GM23338 (cell line): ENCODE measurements at regions not wholly inside any gene's neighbourhood (a gene's known extent, or its start where the extent isn't known, plus 50 kb on each side); places are given as distances from the start of the nearest gene placed in this dataset.

ENCODE experiments used
- ATAC-seq: fragments of 200-7000 bp; cut with Tn5 transposase; 3 replicates; pipeline ENCODE4 v1.9.1; 2020
- DNase-seq: peaks from one replicate; pipeline ENCODE4 v3.0.0-alpha.2; 2015; ENCODE audit warnings: low spot score
- H2AFZ ChIP-seq: fragments of 200-600 bp; sonication (generic); 2 replicates; pipeline ENCODE4 v1.8.0; 2016; ENCODE audit warnings: antibody characterized with exemption, mild to moderate bottlenecking, moderate library complexity
- H3F3A ChIP-seq: fragments of 200-600 bp; sonication (generic); replicated peaks from 2 replicates; pipeline ENCODE4 v1.8.0; 2017; ENCODE audit warnings: antibody characterized with exemption, mixed run types, low read depth
- H3K27ac ChIP-seq: fragments of 200-600 bp; sonication (generic); 2 replicates; pipeline ENCODE4 v1.6.1; 2016; ENCODE audit warnings: low read depth
- H3K27me3 ChIP-seq: fragments of 200-600 bp; sonication (generic); 2 replicates; pipeline ENCODE4 v1.8.0; 2016; ENCODE audit warnings: mild to moderate bottlenecking, mixed run types, moderate library complexity; ENCODE audit not compliant: insufficient read depth
- H3K36me3 ChIP-seq: fragments of 200-600 bp; sonication (generic); 2 replicates; pipeline ENCODE4 v1.8.0; 2016; ENCODE audit warnings: mild to moderate bottlenecking; ENCODE audit not compliant: insufficient read depth
- H3K4me1 ChIP-seq: fragments of 200-600 bp; sonication (generic); 2 replicates; pipeline ENCODE4 v1.8.0; 2016; ENCODE audit warnings: mild to moderate bottlenecking, moderate library complexity; ENCODE audit not compliant: insufficient read depth
- H3K4me2 ChIP-seq: fragments of 200-600 bp; sonication (generic); 2 replicates; pipeline ENCODE4 v1.7.1; 2017; ENCODE audit warnings: mixed run types
- H3K4me3 ChIP-seq: fragments of 200-600 bp; sonication (generic); 2 replicates; pipeline ENCODE4 v1.6.1; 2016; ENCODE audit warnings: mixed run types
- H3K79me2 ChIP-seq: fragments of 200-600 bp; sonication (generic); replicated peaks from 2 replicates; pipeline ENCODE4 v1.8.0; 2017; ENCODE audit warnings: mild to moderate bottlenecking; ENCODE audit not compliant: insufficient read depth
- H3K9me2 ChIP-seq: fragments of 200-600 bp; sonication (generic); 2 replicates; pipeline ENCODE4 v1.8.0; 2017; ENCODE audit not compliant: insufficient read depth
- H4K20me1 ChIP-seq: fragments of 200-600 bp; sonication (generic); replicated peaks from 2 replicates; pipeline ENCODE4 v1.8.0; 2017; ENCODE audit warnings: mild to moderate bottlenecking; ENCODE audit not compliant: insufficient read depth
- H3K27ac Mint-ChIP-seq: 2 replicates; pipeline ENCODE4 v1.8.0; 2020; ENCODE audit warnings: inconsistent platforms, mild to moderate bottlenecking, moderate library complexity, mixed read lengths
- H3K27me3 Mint-ChIP-seq: 3 replicates; pipeline ENCODE4 v1.8.0; 2022; ENCODE audit warnings: low read depth, mild to moderate bottlenecking, moderate library complexity, mixed read lengths, inconsistent platforms; ENCODE audit not compliant: insufficient read depth, poor library complexity
- H3K36me3 Mint-ChIP-seq: 3 replicates; pipeline ENCODE4 v1.8.0; 2021; ENCODE audit warnings: low read depth, mild to moderate bottlenecking, inconsistent platforms, moderate library complexity, mixed read lengths
- H3K4me1 Mint-ChIP-seq: 3 replicates; pipeline ENCODE4 v1.8.0; 2020; ENCODE audit warnings: mild to moderate bottlenecking, inconsistent platforms, mixed read lengths
- H3K4me3 Mint-ChIP-seq: 3 replicates; pipeline ENCODE4 v1.8.0; 2021; ENCODE audit warnings: moderate library complexity, mild to moderate bottlenecking, inconsistent platforms, mixed read lengths
- H3K9me3 Mint-ChIP-seq: 3 replicates; pipeline ENCODE4 v1.8.0; 2020; ENCODE audit warnings: moderate library complexity, mild to moderate bottlenecking, inconsistent platforms, mixed read lengths
- CREB1 ChIP-seq: fragments of 250-450 bp; sonication (Bioruptor Pico); IDR thresholded peaks from 2 replicates; pipeline ENCODE4 v1.5.0; 2020; ENCODE audit warnings: low read depth, mild to moderate bottlenecking, moderate library complexity
- JUNB ChIP-seq: IDR thresholded peaks from one replicate; pipeline ENCODE4 v1.6.1; 2016; ENCODE audit warnings: antibody characterized with exemption; ENCODE audit not compliant: unreplicated experiment
- NANOG ChIP-seq: IDR thresholded peaks from 2 replicates; pipeline ENCODE4 v1.6.1; 2016; ENCODE audit warnings: antibody characterized with exemption, borderline replicate concordance
- POLR2AphosphoS5 ChIP-seq: IDR thresholded peaks from 2 replicates; pipeline ENCODE4 v1.6.1; 2016; ENCODE audit warnings: antibody characterized with exemption, low read depth
- REST ChIP-seq: IDR thresholded peaks from one replicate; pipeline ENCODE4 v1.6.1; 2018; ENCODE audit warnings: antibody characterized with exemption; ENCODE audit not compliant: unreplicated experiment
- STAT1 ChIP-seq: IDR thresholded peaks from one replicate; pipeline ENCODE4 v1.6.1; 2016; ENCODE audit warnings: antibody characterized with exemption; ENCODE audit not compliant: unreplicated experiment
- ZNF114 ChIP-seq: fragments of 250-450 bp; sonication (Bioruptor Pico); IDR thresholded peaks from 2 replicates; pipeline ENCODE4 v1.5.0; 2020; ENCODE audit warnings: mild to moderate bottlenecking, moderate library complexity
- TF ChIP-seq, protein P1 (sequence below): IDR thresholded peaks from 2 replicates; pipeline ENCODE4 v1.6.1; 2016; ENCODE audit warnings: antibody characterized with exemption

- Histone ChIP-seq H3K4me1 (no peaks in the 10 kb centered on the region), H3K9me2 (peaks cover 4% of the 10 kb centered on the region; the same call in 1 of the 2 replicates), H3K27ac (no peak overlapping the region), H3K4me2 (no peak overlapping the region), H3K79me2 (no peaks in the 10 kb centered on the region), H3F3A (no peaks in the 10 kb centered on the region), H4K20me1 (no peaks in the 10 kb centered on the region), H3K36me3 (no peaks in the 10 kb centered on the region), H3K27me3 (no peaks in the 10 kb centered on the region), H3K4me3 (no peak overlapping the region), H2AFZ (no peak overlapping the region)
- TF ChIP-seq NANOG: no peak
- no peak for TF ChIP-seq CREB1 (CRISPR knock-in tag)
- ATAC-seq (no peak), DNase-seq (no peak)
- H3K4me3 Mint-ChIP-seq: no peak overlapping the region
- H3K27me3 Mint-ChIP-seq: peaks cover 13% of the 10 kb centered on the region
- no peak overlapping the region for H3K27ac Mint-ChIP-seq
- no peaks in the 10 kb centered on the region for H3K9me3 Mint-ChIP-seq
- peaks cover 2% of the 10 kb centered on the region; the same call in 2 of the 3 replicates for H3K36me3 Mint-ChIP-seq
- H3K4me1 Mint-ChIP-seq: peaks cover 6% of the 10 kb centered on the region; the same call in 1 of the 3 replicates
Measured at GRCh38 chr16:66039793-66040192, 326.7 kb upstream of the CDH5 start.

- DNase-seq (no peak), ATAC-seq (no peak)
- Histone ChIP-seq H3K27ac (no peak overlapping the region), H3K4me2 (no peak overlapping the region), H3K36me3 (no peaks in the 10 kb centered on the region), H3K79me2 (no peaks in the 10 kb centered on the region), H2AFZ (no peak overlapping the region), H3F3A (no peaks in the 10 kb centered on the region), H3K27me3 (no peaks in the 10 kb centered on the region), H3K4me3 (no peak overlapping the region), H3K4me1 (no peaks in the 10 kb centered on the region), H4K20me1 (no peaks in the 10 kb centered on the region), H3K9me2 (no peaks in the 10 kb centered on the region; the same call in 1 of the 2 replicates)
- TF ChIP-seq STAT1: no peak
- TF ChIP-seq ZNF114 (CRISPR knock-in tag): no peak
- TF ChIP-seq POLR2AphosphoS5: no peak
- TF ChIP-seq CREB1 (CRISPR knock-in tag): no peak
- H3K27me3 Mint-ChIP-seq: peaks cover 6% of the 10 kb centered on the region
- H3K4me1 Mint-ChIP-seq: 0 out of 3 replicates have a peak, but pooled peaks cover 2% of the 10 kb centered on the region
- no peak overlapping the region for H3K27ac Mint-ChIP-seq
- peaks cover 6% of the 10 kb centered on the region; the same call in 2 of the 3 replicates for H3K9me3 Mint-ChIP-seq
- H3K4me3 Mint-ChIP-seq: no peak overlapping the region
- no peaks in the 10 kb centered on the region; the same call in 2 of the 3 replicates for H3K36me3 Mint-ChIP-seq
Measured at GRCh38 chr16:66036793-66037715, 329.4 kb upstream of the CDH5 start.

GRCh38 chr16:66036184-66036583 lies 330.3 kb upstream of the CDH5 start:
- Histone ChIP-seq H3K4me2 (no peak overlapping the region), H3K79me2 (no peaks in the 10 kb centered on the region), H3K27me3 (no peaks in the 10 kb centered on the region), H4K20me1 (no peaks in the 10 kb centered on the region), H3K36me3 (no peaks in the 10 kb centered on the region), H2AFZ (no peak overlapping the region), H3F3A (no peaks in the 10 kb centered on the region), H3K27ac (no peak overlapping the region), H3K4me3 (no peak overlapping the region), H3K9me2 (no peaks in the 10 kb centered on the region), H3K4me1 (no peaks in the 10 kb centered on the region)
- ATAC-seq (no peak), DNase-seq (no peak)
- Mint-ChIP-seq H3K4me3 (no peak overlapping the region), H3K9me3 (peaks cover 6% of the 10 kb centered on the region; the same call in 2 of the 3 replicates), H3K27ac (no peak overlapping the region), H3K4me1 (no peaks in the 10 kb centered on the region), H3K36me3 (no peaks in the 10 kb centered on the region; the same call in 2 of the 3 replicates), H3K27me3 (peaks cover 4% of the 10 kb centered on the region)
- TF ChIP-seq JUNB: no peak
- no peak for TF ChIP-seq REST
- TF ChIP-seq NANOG: no peak
- TF ChIP-seq, protein P1, sequence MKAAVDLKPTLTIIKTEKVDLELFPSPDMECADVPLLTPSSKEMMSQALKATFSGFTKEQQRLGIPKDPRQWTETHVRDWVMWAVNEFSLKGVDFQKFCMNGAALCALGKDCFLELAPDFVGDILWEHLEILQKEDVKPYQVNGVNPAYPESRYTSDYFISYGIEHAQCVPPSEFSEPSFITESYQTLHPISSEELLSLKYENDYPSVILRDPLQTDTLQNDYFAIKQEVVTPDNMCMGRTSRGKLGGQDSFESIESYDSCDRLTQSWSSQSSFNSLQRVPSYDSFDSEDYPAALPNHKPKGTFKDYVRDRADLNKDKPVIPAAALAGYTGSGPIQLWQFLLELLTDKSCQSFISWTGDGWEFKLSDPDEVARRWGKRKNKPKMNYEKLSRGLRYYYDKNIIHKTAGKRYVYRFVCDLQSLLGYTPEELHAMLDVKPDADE: no peak
